ENCODE measurements at regions not wholly inside any gene's neighbourhood (a gene's known extent, or its start where the extent isn't known, plus 50 kb on each side); places are given as distances from the start of the nearest gene placed in this dataset.

GRCh38 chr9:83154821-83155220 lies 91.9 kb upstream of the RASEF start:
- no peak for TF ChIP-seq REST (IDR thresholded peaks at IDR 0.05)
- TF ChIP-seq EP300 (IDR thresholded peaks at IDR 0.05) = no peak
- TF ChIP-seq POLR2A (IDR thresholded peaks at IDR 0.05; ENCODE audit: low read length) = no peak
- no peak for TF ChIP-seq MYC (IDR thresholded peaks at IDR 0.05; ENCODE audit: borderline replicate concordance, low read length)
- no peak for TF ChIP-seq POLR2AphosphoS2 (conservative IDR thresholded peaks at IDR 0.05; ENCODE audit: low read length)
